ENCODE measurements at regions not wholly inside any gene's neighbourhood (a gene's known extent, or its start where the extent isn't known, plus 50 kb on each side); places are given as distances from the start of the nearest gene placed in this dataset.
A peak's percentile ranks its signal among the peaks of the same experiment; 100 is the strongest.
"Not testable (repeated sequence)": the region's sequence is repeated elsewhere in the genome, so short reads cannot be mapped to it uniquely, and the experiment has no call there.

DNA sequence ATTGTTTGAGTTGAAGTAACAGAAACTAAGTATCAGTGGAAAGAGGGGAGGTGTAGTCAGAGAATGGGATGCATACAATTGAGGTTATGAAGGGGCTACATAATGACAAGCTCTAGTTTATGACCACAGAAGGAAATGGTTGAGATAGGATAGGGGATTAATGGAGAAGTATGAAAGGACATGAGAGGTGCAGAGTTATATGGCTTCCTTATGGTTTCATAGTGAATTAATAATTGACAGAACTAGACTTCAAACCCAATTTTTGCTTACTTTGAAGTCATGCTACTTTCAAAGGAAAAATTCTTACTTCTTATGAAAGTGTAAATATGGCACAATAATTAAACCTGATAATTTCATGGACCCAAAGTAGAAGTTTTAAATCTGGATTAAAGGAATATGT lies 340.3 kb upstream of the LRRC4C start:
- no peak for DNase-seq
- TF ChIP-seq EP300 (IDR thresholded peaks at IDR 0.05): no peak
- H3K4me1 ChIP-seq: no peaks in the 10 kb centered on the region
- H3K9me3 ChIP-seq: no peaks in the 10 kb centered on the region
- no peak overlapping the region for H3K4me3 ChIP-seq
- no peaks in the 10 kb centered on the region for H3K27me3 ChIP-seq
- H3K36me3 ChIP-seq: no peaks in the 10 kb centered on the region
- H3K27ac ChIP-seq: no peak overlapping the region
- intact Hi-C loops (cut with DNase I; ENCODE audit: low total_unique reads): no loop called here

DNA sequence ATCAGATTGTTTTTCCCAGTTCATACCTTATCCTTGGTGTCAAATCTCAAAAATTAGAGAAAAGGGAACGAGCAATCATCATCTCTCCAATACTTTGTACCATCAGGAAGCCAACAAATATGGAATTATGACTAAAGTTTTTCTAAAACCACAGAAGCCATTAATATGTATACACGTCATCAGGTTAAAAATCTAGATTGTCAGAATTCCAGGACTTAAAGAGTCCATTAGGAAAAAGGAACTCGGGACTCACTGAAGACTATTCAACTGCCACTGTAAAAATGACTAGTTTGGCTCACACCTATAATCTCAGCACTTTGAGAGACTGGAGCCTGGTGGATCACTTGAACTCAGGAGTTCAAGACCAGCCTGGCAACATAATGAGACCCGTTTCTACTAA lies 344.4 kb upstream of the LRRC4C start:
- intact Hi-C loops (cut with DNase I; ENCODE audit: low total_unique reads): no loop called here
- DNase-seq: no peak
- H3K4me1 ChIP-seq: no peaks in the 10 kb centered on the region
- H3K27ac ChIP-seq: no peak overlapping the region
- WGBS, 5 donors: 50 to 76% (median 61%) methylated on average over 4 of the region's 4 CpGs
- no peaks in the 10 kb centered on the region for H3K36me3 ChIP-seq
- TF ChIP-seq POLR2A (IDR thresholded peaks at IDR 0.05) (no peak), POLR2AphosphoS5 (IDR thresholded peaks at IDR 0.05) (no peak), EP300 (IDR thresholded peaks at IDR 0.05) (no peak)
- TF ChIP-seq, protein P1, sequence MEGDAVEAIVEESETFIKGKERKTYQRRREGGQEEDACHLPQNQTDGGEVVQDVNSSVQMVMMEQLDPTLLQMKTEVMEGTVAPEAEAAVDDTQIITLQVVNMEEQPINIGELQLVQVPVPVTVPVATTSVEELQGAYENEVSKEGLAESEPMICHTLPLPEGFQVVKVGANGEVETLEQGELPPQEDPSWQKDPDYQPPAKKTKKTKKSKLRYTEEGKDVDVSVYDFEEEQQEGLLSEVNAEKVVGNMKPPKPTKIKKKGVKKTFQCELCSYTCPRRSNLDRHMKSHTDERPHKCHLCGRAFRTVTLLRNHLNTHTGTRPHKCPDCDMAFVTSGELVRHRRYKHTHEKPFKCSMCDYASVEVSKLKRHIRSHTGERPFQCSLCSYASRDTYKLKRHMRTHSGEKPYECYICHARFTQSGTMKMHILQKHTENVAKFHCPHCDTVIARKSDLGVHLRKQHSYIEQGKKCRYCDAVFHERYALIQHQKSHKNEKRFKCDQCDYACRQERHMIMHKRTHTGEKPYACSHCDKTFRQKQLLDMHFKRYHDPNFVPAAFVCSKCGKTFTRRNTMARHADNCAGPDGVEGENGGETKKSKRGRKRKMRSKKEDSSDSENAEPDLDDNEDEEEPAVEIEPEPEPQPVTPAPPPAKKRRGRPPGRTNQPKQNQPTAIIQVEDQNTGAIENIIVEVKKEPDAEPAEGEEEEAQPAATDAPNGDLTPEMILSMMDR (IDR thresholded peaks at IDR 0.05): no peak
- H3K27me3 ChIP-seq: no peaks in the 10 kb centered on the region
- no peak overlapping the region for H3K4me3 ChIP-seq
- no peaks in the 10 kb centered on the region for H3K9me3 ChIP-seq

DNA sequence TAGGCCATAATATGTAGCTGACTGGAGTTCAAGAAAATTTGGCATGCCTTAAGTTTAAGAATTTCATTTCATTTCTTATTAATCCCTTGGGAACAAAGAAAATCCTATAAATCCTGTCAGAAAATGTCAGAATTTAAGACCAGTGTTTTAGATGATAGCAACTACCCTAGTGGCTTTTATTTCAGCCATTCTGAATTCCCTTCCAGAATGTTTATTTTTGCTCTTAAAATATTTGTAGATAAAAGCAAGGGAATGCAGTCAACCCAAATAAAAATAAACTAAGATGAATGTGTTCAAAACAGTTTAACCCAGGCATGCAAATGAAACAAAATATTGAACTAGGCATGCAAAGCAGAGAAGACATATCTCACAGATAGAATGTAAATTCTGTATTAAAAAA lies 356.9 kb upstream of the LRRC4C start:
- Histone ChIP-seq H3K4me1 (no peaks in the 10 kb centered on the region), H3K4me3 (no peak overlapping the region), H3K27ac (no peak overlapping the region), H3K9me3 (peaks cover 0 to 3% (median 0%) of the 10 kb centered on the region in 4 donors), H3K27me3 (no peaks in the 10 kb centered on the region), H3K36me3 (no peaks in the 10 kb centered on the region)
- DNase-seq: no peak
- intact Hi-C loops (cut with DNase I; ENCODE audit: low total_unique reads): no loop called here
- TF ChIP-seq, protein P1 (IDR thresholded peaks at IDR 0.05): no peak
- TF ChIP-seq POLR2A (IDR thresholded peaks at IDR 0.05) (no peak), POLR2AphosphoS5 (IDR thresholded peaks at IDR 0.05) (no peak)

DNA sequence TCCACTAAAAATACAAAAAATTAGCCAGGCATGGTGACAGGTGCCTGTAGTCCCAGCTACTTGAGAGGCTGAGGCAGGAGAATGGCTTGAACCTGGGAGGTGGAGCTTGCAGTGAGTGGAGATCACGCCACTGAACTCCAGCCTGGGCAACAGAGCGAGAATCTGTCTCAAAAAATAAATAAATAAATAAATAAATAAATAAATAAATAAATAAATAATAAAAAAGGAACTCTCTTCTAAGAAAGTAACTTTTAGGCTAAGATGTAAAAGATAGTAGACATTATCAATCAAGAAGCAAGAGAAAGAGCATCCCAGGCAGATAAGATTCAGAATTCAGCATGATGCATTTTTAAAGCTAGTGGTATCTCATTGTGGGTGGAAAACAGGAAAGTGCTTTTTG lies 364.8 kb upstream of the LRRC4C start:
- WGBS, 5 donors: 65 to 77% (median 67%) methylated on average over 2 of the region's 2 CpGs
- H3K4me3 ChIP-seq; H3K27ac ChIP-seq; intact Hi-C loops (cut with DNase I; ENCODE audit: low total_unique reads); DNase-seq; H3K9me3 ChIP-seq; H3K36me3 ChIP-seq; H3K27me3 ChIP-seq; H3K4me1 ChIP-seq: not testable (repeated sequence)

DNA sequence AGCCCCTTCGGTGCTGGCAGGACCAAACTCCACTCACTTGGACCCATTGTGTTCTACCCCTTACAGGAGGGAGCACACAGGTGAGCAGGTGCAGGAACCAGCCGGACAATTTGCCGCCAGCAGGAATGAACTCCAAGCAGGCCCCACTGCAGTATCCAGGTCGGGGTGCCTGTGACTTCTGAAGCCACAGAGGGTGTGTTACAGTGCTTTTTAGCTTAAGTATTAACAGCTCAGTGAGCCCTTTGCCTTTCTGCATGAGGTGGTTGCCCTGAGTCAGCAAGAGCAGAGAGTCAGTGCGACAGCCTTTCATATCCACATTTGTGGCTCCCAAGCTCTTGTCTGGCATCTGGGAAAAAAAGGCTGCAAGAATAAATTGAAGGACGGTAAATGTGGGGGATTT lies 366.6 kb upstream of the LRRC4C start:
- Histone ChIP-seq H3K9me3 (peaks cover 0 to 6% (median 2%) of the 10 kb centered on the region in 4 donors), H3K27ac (no peak overlapping the region), H3K4me3 (no peak overlapping the region), H3K27me3 (no peaks in the 10 kb centered on the region), H3K36me3 (no peaks in the 10 kb centered on the region), H3K4me1 (no peaks in the 10 kb centered on the region)
- 77 to 92% (median 80%) methylated on average over 5 to 6 of the region's 6 CpGs for WGBS, 5 donors
- no peak for TF ChIP-seq EP300 (IDR thresholded peaks at IDR 0.05)
- DNase-seq: peak in 1 of 2 donors; percentile 6
- intact Hi-C loops (cut with DNase I; ENCODE audit: low total_unique reads): no loop called here

DNA sequence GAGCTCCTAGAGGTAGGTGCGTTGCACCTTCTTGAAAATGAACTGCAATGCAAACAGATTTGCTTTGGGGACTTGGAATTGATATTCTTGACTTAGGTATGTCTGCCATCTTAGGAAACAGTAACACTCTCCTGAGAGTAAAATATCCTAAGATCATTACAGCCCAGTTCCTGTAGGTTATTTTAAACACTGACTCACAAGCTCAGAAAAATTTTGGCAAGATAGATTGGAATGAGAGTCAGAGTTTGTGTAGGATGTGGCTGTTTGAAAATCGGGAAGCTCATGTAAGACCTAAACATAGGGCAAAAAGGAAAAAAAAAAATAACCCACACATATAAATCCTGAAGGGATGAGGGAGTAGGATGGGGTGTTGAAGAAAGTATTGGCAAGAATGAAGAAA lies 377.0 kb upstream of the LRRC4C start:
- 66 to 91% (median 74%) methylated on average over 2 of the region's 2 CpGs for WGBS, 5 donors
- H3K36me3 ChIP-seq: no peaks in the 10 kb centered on the region
- no peak for DNase-seq
- intact Hi-C loops (cut with DNase I; ENCODE audit: low total_unique reads): no loop called here
- H3K4me1 ChIP-seq: no peaks in the 10 kb centered on the region
- TF ChIP-seq, protein P1 (IDR thresholded peaks at IDR 0.05): no peak
- TF ChIP-seq POLR2A (IDR thresholded peaks at IDR 0.05): no peak
- TF ChIP-seq EP300 (IDR thresholded peaks at IDR 0.05): no peak
- no peak for TF ChIP-seq POLR2AphosphoS5 (IDR thresholded peaks at IDR 0.05)
- H3K9me3 ChIP-seq: peaks cover 0 to 11% (median 0%) of the 10 kb centered on the region in 4 donors
- no peak overlapping the region for H3K4me3 ChIP-seq
- no peaks in the 10 kb centered on the region for H3K27me3 ChIP-seq
- H3K27ac ChIP-seq: no peak overlapping the region

Data from stomach (tissue), 8 donors.